ENCODE measurements at regions not wholly inside any gene's neighbourhood (a gene's known extent, or its start where the extent isn't known, plus 50 kb on each side); places are given as distances from the start of the nearest gene placed in this dataset.

DNA sequence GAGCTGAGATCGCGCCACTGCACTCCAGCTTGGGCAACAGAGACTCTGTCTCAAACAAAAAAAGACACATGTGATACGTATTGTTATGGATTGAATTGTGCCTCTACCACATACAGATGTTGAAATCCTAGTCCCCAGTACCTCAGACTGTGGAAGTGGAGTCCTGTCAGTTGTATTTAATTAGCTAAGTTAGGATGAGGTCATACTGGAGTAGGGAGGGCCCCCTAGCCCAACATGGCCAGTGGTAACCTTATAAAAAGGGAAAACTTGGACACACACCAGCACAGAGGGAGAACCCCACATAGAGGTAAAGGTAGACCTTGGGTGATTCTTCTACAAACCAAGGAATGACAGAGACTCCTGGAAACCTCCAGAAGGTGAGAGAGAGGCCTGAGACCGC is 119.8 kb downstream of the GADD45G start:
- TF ChIP-seq, protein P1, sequence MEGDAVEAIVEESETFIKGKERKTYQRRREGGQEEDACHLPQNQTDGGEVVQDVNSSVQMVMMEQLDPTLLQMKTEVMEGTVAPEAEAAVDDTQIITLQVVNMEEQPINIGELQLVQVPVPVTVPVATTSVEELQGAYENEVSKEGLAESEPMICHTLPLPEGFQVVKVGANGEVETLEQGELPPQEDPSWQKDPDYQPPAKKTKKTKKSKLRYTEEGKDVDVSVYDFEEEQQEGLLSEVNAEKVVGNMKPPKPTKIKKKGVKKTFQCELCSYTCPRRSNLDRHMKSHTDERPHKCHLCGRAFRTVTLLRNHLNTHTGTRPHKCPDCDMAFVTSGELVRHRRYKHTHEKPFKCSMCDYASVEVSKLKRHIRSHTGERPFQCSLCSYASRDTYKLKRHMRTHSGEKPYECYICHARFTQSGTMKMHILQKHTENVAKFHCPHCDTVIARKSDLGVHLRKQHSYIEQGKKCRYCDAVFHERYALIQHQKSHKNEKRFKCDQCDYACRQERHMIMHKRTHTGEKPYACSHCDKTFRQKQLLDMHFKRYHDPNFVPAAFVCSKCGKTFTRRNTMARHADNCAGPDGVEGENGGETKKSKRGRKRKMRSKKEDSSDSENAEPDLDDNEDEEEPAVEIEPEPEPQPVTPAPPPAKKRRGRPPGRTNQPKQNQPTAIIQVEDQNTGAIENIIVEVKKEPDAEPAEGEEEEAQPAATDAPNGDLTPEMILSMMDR (IDR thresholded peaks at IDR 0.05; ENCODE audit: low read length, missing control alignments) = no peak
- H3K4me3 ChIP-seq (replicated peaks; ENCODE audit: low read depth, low read length) = no peak overlapping the region
- no peak for DNase-seq (ENCODE audit: low read depth)

DNA sequence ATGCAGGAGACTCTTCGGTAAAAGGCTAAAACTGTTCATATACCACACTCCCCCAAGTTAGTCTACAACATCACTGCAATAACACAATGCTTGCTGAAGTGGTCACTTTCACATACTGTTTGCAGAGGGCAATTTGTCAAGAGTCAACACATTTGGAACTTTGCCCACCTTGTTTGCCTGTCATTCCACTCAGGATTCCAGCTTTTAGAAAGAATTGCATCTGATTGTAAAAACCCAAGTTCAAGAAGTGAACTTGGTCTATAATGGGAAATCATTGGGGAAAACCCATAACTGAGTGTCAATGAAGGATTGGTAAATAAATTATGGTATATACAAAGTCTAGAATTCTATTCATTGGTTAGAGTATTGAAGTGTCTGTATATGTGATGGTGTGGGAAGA is 120.5 kb downstream of the GADD45G start:
- TF ChIP-seq, protein P1 (IDR thresholded peaks at IDR 0.05; ENCODE audit: low read length, missing control alignments) = no peak
- no peak for DNase-seq (ENCODE audit: low read depth)
- no peak overlapping the region for H3K4me3 ChIP-seq (replicated peaks; ENCODE audit: low read depth, low read length)

DNA sequence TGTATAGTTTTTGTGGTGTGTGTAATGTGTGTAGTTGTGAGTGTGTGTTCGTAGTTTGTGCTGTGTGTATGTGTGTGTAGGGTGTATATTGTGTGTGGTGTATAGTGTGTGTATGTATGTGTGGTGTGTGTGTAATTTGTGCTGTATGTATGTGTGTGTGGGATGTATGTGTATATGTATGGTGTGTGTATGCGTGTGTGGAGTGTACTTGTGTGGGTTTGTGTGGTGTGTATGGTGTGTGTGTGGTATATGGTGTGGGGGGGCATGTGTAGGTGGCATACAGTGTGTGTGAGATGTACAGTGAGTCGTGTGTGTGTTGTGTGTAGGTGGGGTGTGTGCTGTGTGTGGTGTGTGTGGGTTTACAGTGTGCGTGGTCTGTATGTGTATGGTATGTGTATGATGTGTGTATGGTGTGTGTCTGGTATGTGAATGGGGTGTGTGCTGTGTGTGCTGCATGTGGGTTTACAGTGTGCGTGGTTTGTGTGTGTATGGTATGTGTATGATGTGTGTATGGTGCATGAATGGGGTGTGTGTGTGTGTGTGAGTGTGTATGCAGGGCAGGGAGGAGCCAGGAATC is 125.2 kb downstream of the GADD45G start:
- H3K4me3 ChIP-seq (replicated peaks; ENCODE audit: low read depth, low read length) = no peak overlapping the region
- DNase-seq (ENCODE audit: low read depth) = no peak
- TF ChIP-seq, protein P1 (IDR thresholded peaks at IDR 0.05; ENCODE audit: low read length, missing control alignments) = no peak

DNA sequence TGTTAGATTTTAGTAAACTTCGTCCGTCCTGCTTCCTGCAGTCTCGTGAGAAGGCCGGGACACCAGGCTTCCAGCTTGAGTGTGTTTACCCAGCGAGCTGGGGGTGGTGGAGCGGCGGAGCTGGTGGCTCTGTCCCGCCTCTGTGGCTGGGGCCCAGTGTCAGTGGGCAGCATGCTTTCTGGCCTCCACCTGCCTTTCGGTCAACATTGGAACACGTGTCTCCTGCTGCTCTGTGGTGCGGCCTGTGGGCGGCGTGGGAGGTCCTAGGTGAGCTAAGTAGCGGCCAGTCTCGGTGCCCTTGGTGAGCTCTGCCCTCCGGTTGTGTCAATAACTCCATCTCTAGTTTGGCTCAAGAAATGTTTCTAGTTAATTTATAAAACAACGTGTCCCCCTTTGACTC is 125.9 kb downstream of the GADD45G start:
- TF ChIP-seq, protein P1 (IDR thresholded peaks at IDR 0.05; ENCODE audit: low read length, missing control alignments) = no peak
- no peak for DNase-seq (ENCODE audit: low read depth)

DNA sequence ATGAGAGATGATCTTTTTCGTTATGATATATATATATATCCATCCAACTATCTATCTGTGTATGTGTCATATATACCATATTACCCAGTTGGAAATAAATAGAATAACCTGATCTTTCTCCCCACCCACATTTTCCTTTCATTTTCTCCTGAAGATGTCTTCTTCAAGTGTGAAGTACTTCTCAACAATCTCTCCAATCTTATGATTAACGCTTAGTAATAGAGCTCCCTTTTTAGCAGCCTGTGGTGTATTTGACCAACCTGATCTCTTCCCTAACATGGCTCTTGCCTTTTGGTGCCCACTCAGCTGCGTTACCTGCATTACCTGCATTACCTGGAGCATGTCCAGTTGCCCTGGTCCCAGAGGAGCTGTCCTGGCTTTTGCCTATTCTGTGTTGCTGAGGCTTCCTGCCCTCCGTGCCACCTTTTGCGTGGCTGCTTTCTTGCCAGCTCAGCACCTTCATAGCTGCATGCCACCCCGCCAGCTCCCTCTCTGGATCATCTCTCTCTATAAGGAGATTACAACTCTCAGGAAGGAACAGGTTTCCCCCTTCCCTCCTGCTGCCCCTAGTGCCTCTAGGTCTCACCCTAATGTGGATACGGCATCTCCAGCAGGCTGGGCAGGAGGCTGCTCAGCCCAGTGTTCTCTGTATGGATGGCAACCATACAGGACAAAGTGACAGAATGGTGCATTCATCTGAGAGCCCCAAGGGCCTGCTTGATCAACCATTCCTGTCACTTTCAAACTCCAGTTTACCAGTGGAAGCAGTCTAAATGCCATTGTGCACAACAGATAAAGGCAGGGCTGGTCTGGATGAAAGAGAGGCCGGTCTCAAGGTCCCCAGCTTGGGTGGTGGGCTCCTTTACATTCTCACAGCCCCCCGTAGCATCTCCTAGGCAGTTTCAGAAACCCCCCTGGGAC is 126.7 kb downstream of the GADD45G start:
- no peak for DNase-seq (ENCODE audit: low read depth)
- no peak overlapping the region for H3K4me3 ChIP-seq (replicated peaks; ENCODE audit: low read depth, low read length)
- TF ChIP-seq, protein P1 (IDR thresholded peaks at IDR 0.05; ENCODE audit: low read length, missing control alignments) = no peak

More for the DNA sequence above, 125.9 kb downstream of the GADD45G start:
- no peak overlapping the region for H3K4me3 ChIP-seq (replicated peaks; ENCODE audit: low read depth, low read length)

DNA sequence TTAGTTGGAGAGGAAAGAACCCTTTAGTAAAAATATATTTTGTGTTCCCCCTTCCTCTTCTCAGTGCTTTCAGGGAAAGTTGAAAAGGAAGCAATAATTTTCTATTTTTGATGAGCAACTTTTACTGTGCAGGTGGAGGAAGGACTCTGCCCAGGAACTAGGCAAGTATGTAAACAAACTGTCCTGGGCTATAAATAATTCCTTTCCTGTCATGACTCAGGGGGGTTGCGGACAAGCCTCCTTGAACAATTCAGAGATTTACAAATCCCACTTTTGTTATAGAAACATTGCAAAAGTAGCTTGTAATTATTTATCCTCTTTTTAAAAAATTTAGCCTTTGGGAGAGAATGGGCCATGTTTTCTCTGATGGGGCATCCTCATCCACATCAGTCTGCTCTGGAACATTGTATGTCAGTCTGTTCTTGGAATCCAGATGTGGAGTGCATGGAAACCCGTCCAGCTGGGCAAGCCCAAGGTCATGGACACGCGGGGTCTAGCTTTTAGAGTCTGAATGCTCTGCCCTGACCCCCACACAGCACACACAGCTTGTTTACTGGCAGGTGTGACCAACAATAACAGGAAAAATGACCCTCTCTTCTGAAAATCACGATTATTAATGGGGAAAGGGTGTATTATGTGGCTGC is 127.6 kb downstream of the GADD45G start:
- DNase-seq (ENCODE audit: low read depth) = peak; percentile 11
- H3K4me3 ChIP-seq (replicated peaks; ENCODE audit: low read depth, low read length) = no peak overlapping the region
- TF ChIP-seq, protein P1 (IDR thresholded peaks at IDR 0.05; ENCODE audit: low read length, missing control alignments) = no peak
